HG03565 (cell line): ENCODE measurements at regions not wholly inside any gene's neighbourhood (a gene's known extent, or its start where the extent isn't known, plus 50 kb on each side); places are given as distances from the start of the nearest gene placed in this dataset.

Experiments
- ATAC-seq: cut with Tn5 transposase; IDR thresholded peaks from one replicate; pipeline ENCODE4 v1.9.1; 2021; ENCODE audit warnings: mild to moderate bottlenecking, moderate library complexity; ENCODE audit not compliant: unreplicated experiment

DNA sequence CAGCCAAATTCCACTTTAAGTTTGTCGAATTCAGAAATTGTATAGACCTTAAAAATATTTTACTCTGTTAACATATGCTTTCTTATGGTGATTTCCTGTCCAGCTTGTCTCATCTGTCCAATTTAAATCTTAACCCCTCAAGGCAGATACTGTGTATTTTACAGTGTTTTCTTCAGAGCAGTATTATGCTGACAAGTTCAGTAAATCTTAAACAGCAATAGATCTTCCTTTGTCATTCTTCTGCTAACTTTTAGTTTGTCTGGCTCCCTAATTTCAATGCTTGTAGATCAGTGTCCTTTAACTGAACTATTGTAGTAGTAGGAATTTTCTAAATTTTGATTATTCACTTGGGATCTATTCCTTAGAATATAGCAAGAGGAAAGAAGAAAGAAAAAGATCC is 52.8 kb upstream of the MEIS1 start:
- ATAC-seq = no peak

DNA sequence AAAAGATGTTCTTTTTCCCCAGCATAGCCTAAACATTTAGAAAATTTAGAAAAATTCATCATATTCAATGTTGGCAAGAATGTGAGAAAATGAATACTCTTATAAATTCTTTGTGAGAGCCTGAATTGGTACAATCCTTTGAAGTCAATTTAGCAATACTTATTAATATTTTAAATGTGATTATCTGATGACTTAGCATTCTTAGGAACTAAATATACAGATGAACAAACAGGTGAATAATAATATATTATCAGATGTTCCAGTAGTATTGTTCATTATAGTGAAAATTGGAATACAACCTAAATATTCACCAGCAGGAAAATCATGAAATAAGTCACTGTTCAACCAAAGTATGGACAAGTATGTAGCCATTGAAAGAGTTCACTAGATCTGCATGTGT is 55.5 kb upstream of the MEIS1 start:
- no peak for ATAC-seq

DNA sequence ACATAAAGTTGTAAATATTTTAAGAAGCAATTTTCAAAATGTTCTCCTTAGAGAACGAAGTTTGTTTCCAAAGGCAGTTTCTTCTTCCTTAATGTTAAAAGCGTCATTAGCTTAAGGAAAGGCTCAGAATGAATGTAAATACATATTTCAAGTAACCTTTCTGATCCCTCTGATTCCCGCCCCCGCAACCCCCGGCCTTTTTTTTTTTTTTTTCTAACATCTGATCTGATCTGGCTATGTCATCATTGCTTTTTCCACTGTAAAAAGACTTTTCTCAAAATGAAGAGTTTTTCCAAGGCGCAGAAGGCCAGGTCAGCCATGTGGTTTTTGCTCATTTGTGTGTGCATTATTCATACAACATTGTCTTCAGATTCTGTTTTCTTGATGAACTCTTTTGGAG is 57.1 kb upstream of the MEIS1 start:
- no peak for ATAC-seq

DNA sequence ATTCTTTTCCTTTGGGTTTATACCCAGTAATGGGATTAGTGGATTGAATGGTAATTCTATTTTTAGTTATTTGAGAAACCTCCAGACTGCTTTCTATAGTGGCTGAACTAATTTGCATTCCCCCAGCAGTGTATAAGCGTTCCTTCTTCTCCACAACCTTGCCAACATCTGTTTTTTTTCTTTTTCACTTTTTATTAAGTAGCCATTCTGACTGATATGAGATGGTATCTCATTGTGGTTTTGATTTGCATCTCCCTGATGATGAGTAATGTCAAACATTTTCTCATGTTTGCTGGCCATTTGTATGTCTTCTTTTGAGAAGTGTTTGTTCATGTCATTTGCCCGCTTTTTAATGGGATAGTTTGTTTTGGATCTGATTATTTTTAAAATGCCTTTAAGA is 64.1 kb upstream of the MEIS1 start:
- no peak for ATAC-seq

DNA sequence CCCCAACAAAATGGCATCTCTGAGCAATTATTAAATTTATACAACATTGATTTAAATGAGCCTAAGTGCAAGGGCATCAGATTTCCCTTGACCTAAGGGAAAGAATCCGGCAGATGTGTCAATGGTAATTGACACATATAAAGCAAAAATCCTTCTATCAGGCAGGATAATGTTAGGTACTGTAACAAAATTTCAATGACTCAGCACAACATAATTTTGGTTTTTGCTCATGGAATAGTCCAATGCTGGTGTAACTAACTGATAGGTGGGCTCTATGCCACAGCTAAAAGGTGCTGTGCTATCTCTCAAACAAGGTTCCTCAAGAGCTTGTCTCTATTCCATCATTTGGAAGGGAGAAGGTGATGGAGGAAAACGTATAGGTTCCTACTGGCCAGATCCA is 68.3 kb upstream of the MEIS1 start:
- ATAC-seq = no peak

DNA sequence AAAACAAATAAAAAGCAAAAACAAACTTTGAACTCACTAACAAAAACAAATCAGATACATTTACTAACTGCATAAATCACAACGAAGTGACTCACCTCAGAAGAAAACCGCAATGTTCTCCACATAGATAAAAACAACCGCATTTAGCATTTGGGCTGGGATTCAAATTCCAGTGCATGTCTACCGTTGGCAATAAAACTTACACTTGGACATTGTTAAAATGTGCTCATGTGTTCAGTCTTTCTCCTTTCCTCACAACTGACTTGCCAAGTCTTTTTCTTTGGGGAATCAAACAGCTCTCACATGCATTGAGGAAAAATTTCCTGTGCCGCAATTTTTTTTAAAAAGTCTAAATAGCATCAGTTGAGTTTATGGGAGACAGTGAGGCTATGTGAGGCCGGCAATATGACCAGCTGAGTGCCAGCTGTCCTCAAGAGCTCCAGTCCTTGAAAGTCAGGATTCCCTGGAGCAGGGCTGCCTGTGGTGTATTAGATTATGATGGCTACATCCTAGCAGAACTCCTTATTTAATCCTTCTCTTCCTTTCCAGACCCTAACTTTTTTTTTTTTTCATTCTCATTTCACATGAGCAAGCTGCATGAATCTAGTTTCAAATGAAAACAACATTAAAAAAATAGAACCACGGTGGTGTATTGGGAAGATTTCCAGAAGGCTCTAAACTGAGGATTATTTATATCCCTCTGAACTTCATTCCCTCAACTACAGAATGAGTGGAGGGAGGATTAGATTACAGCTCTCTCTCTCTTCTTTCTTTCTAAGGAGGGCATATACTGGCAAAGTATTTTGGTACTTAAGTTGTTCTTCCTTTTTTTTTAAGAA is 70.2 kb upstream of the MEIS1 start:
- no peak for ATAC-seq

DNA sequence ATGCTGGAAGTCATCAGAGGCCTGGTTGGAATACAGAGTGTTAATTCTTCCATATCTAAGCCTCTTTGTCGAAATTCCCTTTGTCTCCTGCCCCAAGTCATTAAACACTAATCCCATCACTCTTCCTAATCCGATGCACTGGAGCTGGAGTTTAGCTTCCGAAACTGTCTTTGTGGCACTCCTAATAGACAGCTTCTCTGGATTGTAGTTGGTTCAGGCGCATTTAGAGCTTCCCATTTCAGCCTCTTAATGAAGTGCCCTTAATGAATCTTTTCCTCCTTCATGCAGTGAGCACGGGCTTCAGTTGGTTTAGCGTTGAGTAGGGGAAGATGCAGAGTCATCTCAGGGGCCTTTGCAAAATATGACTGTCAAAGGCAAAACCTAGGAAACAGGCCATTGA is 72.2 kb upstream of the MEIS1 start:
- ATAC-seq = no peak

DNA sequence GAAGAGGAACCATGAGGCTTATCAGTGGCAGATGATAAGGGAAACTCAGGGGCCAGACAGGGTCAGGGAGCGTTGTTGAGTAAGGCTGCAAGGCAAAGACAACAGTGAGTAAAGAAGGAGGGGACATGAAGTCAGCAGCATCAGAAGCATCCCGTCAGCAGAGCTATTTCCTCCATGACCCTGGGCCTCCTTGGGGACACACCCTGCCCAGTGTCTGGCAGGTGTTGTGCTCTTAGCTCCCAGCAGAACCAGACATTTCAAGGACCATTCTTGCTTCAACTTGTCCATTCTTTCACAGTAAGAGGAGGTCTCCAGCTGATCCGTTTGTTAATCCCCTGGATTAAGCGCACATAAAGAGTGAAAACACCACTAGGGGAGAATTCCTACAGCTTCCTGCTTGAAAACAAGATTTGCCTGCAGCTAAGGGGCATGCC is 88.7 kb upstream of the MEIS1 start:
- no peak for ATAC-seq

DNA sequence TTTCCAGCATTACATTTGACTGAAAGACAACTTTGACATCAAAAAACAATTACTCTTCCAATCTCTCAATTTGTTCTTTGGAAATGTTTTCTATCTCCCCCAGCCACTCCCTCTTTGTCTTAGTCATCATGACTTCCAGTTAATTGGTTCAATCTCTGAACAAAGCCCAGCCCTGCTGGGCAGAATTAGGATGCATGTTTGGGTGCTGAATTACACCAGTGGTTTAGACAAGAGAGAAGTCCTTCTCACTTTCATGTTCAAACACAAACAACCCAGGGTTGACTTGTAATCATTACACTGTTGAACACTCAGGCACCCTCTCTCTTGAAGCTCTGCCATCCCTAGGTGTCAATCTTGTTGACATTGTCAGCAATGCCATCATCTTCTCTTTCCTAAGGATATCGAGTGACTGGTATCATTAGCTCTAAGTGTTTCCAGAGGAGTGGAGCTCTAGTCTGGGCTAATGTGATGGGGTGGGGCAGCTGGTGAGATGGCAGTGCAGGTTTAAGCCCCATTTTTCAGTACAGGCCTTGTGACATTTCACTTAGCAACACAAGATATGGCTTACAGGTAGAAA is 90.8 kb upstream of the MEIS1 start:
- no peak for ATAC-seq

DNA sequence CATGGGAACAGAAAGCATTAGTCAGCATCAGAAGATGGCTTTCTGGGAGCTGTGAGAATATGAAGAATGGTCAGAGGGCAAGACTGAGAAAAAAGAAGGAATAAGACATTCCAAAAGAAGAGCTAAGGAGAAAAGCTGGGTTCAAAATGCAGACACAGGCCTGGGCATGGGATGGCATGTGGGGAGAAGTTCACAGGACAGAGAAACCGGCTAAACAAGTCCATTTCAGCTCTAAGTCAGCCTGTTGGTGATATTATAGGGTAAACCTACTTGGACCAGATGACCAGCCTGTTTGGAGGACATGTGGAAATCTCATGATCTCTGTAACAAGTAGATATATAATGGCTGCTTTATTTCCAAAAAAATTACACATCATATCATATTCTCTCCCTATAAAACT is 91.7 kb upstream of the MEIS1 start:
- ATAC-seq = no peak

DNA sequence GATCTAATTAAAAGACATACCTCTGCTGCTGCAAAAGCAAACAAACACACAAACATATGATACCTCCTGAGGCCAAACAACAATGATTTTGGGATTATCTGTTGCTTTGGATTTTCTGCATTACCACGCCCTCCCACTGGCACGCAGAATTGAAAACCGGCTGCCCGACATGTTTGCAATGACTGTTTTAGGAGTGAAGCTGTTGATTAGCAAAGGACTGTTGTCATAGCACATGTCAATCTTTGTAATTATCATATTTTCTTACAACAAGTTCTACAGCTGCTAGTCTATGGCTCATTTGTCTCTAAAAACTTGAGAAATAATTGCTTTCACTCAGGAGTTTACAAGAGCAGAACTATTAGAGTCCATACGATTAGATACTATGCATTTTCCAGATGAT is 94.4 kb upstream of the MEIS1 start:
- ATAC-seq = no peak

DNA sequence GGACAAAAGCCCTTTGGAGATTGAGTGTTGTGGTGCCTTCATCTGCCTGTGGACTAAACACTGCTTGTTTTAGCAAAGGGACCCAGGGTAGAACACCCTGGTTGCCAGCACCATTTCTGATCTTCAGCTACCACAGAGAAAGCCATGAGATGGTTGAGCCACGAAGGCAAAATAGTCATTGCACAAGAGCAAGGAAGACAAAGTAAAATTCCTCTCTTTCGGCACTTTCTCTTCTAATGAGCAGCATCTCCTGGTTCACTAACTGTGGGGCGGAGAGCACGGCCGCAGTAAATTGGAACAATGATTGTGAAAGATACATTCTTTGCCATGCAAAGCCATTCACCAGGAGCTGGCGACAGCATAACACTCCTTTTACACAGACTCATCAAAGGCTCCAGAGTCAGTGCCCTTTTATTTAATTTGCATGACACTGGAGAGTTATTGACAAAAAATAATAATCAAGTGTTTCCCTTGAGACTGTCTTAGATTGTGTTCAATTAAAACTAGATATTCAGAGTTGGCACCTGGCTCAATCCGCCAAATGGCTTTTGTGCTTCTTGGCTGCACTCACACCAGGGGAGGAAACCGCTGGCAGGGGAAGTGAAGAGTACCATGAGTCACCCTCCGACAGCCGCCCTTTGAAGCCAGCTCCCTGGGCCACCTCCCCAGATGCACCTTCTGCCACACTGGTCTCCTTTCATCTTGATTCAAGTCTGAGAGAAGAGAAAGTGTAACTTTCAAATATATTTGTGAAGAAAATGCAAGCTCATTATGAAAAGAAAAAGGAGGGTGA is 100.5 kb upstream of the MEIS1 start:
- ATAC-seq = no peak

DNA sequence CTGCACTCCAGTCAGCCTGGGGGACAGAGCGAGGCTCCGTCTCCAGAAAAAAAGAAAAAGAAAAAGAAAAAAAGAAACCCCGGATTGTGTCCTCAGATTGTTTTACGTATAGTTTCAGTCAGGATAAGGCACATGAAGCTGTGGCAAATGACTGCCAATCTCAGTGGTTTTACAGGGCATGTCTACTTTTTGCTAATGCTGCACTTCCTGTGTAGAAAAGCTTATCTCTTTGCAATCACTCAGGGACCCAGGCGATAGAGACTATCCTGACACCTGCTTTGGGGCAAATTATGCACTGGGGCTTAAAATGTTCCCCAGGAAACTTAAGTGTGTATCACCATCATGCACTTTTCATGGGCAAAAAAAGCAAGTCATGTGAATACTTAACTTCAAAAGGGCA is 103.7 kb upstream of the MEIS1 start:
- no peak for ATAC-seq

DNA sequence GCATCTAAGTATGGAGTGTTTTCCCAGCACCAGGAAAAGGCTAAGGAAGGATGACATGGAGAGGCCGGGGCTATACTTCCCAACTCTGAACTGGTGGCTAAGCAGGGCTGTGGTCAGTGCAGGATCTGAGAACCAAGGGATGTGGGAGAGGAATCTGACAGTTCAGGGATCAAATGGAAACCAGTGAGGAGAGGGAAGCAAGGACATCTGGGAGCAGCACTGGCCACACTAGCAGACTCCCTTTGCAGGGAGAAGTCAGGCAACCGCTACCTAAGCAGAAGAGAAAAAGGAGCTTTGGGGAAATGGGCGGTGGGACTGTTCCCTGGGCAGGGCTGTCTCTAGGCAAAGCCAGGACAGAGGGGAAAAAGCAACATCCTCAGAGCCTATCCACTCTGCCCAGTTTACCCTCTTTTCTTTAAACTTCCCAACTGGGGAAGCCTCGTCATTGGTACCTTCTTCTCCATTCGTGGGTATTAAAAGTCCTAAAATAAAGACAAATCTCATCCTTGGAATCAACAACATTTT is 105.8 kb upstream of the MEIS1 start:
- ATAC-seq = no peak

DNA sequence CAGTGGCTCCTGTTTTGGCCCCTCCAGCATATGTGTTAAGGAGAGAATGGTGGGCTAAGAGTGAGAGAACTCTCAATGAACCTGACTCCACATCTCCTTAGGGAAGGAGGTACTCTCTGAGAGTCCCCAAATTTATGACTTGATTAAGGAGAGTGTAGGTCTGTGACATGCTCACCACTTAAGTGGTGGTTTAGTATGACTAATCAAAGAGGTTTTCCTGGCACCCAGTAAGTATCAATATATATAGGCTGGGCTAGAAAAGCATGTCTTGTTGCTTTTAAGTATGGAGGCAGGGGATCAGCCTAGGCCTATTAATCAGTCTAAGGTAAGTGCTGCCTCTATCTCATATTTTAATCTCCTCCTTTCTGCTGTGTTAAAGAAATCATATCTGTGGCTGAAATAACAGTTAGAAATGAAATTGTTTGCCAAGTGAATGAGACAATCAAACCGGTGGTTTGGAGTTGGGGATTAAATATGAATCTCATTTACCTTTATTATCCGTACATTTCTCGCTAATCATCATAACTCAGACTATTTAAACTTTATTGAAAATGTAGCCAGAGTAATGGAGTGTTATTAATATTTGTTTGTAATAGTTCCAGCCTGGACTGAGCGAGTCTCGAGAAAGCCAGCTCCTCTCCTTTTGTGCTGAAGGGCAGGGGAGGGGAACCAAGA is 107.7 kb upstream of the MEIS1 start:
- no peak for ATAC-seq

DNA sequence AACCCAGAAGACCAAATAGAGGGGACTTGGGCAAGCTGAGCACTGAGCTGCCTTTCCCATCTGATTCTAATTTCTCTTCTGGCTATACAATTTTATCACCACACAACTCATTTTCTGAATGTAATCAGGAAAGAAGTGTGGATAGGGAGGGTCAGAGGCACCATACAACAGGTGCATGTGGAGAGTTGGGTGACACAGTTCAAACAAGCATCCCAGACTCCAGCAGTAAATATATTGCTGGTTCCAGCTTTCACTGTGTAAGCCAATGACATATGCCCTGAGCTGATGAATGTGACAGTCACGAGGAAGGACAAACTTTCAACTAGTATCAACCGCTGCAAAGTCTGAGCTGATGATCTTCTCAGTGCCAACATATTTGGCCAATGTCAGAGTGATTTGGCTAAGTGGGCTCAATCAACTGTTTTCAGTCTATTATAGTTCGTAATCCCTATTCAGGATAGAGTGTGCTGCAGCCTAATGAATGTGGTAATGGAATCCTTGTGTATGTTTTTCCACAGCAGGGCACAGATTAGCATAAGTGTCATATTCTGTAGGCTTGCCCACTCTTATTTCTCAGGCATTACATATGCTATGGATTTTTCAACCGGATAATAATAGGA is 109.9 kb upstream of the MEIS1 start:
- no peak for ATAC-seq

DNA sequence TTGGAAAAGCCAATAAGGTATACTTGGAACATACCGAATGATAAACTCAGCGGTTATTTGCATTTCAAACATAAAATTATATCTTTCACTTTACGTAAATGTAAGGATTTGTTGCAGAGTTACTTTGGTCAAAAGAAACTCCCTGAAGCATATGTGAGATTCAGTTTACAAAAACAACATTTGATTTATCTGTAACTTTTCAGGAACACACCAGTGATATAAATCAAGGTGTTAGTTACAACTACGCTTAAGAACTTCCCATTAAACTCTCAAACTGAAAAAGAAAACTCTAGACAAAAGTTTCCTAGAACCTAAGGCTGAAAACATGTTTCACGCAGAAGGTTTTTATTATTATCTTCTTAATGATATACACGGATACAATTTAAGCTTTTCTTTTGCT is 110.6 kb upstream of the MEIS1 start:
- no peak for ATAC-seq

DNA sequence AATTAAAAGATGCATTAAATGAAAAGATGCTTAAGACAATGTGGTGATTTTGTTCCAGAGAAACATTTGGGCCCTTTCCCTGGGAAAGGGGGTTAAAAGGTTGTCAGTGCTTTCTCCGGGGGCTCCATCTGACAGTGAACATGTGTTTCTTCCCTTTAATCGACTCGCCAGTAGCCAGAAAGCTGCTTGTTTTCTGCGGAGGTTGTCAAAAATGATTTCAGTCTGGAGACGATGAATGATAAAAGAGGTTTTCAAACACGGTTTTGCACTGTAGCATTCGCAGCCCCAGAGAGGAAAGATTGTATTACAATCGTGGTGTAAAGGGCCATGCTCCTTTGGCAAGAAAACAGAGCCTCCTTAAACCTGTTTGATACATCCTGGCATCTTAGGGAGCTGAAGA is 111.5 kb upstream of the MEIS1 start:
- no peak for ATAC-seq

DNA sequence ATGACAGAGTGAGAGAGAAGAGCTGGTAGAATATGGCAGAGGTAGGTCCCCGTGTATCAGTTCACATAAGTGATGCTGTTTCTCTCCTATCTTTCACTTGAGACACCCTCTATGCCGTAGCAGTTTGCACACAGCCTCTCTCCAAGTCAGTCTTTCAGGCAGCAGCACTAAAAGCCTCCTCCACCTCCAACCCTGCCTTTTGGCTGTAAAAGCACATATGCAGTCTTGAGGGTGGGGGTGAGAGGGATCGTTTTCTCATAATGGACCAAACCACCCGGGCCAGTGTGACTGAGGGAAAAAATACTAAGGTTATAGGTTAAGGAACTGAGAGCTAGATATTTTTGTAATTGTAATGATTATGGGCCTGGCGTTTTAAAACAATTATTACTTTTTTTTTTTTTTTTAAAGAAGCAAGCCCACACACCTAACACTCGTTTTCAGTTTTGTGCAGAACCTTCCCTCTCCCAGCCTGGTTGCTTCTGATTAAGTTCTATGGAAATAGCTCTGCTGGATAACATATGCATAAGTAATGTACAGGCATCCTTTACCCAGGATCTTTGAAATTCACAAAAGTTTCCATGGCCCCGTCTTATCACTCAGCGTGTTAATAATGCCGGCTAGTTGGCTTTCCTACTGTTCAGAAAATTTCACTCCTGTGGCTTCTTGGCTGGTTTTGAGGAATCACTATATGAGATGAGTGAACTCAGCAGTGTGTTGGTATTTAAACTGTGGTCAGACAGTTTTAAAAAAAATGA is 112.2 kb upstream of the MEIS1 start:
- no peak for ATAC-seq

DNA sequence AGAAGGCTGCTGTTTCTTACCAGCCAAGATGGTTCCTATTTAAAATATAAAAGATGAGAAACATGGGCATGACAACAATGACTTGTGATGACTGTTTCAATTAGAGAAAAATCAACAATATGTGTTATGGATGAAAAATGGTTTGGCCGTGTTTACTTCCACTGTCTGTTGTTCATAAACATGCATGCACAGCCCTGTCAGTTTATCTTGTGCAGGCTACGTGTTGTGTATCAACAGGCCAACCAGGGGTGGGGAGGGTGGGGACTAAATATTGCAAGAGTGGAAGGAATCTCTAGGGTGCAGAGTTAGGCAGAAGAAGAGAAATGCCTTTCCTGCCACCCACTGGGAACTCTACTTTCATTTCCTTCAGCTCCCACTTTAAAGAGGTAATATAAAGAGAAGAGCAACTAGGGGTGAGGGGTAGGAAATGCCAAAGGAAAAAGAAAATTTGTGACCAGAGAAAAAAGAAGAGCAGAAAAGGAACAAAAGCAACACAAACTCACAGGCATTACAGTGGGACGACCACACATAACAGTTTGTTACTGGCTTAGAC is 116.8 kb upstream of the MEIS1 start:
- no peak for ATAC-seq
